ENCODE measurements at regions not wholly inside any gene's neighbourhood (a gene's known extent, or its start where the extent isn't known, plus 50 kb on each side); places are given as distances from the start of the nearest gene placed in this dataset.

GRCh38 chr15:95370291-95370690 is 960.2 kb upstream of the NR2F2 start:
- no peaks in the 10 kb centered on the region for H3K27me3 ChIP-seq (replicated peaks; ENCODE audit: insufficient read depth, low read length)
- no peak overlapping the region for H3K4me3 ChIP-seq (ENCODE audit: low read length)
- no peaks in the 10 kb centered on the region for H3K79me2 ChIP-seq (ENCODE audit: low read length)
- H3K27ac ChIP-seq (ENCODE audit: low read length), result no peak overlapping the region
- H3K9ac ChIP-seq (ENCODE audit: low read length), result no peak overlapping the region
- DNase-seq, result no peak
- H3K4me1 ChIP-seq (ENCODE audit: low read length), result no peaks in the 10 kb centered on the region
- no peaks in the 10 kb centered on the region for H3K9me3 ChIP-seq (replicated peaks; ENCODE audit: insufficient read depth, low read length)
- no peaks in the 10 kb centered on the region for H4K20me1 ChIP-seq (ENCODE audit: insufficient read depth, low read length)
- H3K36me3 ChIP-seq (replicated peaks; ENCODE audit: insufficient read depth, low read length), result no peaks in the 10 kb centered on the region
- TF ChIP-seq, protein P1, sequence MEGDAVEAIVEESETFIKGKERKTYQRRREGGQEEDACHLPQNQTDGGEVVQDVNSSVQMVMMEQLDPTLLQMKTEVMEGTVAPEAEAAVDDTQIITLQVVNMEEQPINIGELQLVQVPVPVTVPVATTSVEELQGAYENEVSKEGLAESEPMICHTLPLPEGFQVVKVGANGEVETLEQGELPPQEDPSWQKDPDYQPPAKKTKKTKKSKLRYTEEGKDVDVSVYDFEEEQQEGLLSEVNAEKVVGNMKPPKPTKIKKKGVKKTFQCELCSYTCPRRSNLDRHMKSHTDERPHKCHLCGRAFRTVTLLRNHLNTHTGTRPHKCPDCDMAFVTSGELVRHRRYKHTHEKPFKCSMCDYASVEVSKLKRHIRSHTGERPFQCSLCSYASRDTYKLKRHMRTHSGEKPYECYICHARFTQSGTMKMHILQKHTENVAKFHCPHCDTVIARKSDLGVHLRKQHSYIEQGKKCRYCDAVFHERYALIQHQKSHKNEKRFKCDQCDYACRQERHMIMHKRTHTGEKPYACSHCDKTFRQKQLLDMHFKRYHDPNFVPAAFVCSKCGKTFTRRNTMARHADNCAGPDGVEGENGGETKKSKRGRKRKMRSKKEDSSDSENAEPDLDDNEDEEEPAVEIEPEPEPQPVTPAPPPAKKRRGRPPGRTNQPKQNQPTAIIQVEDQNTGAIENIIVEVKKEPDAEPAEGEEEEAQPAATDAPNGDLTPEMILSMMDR (IDR thresholded peaks at IDR 0.05; ENCODE audit: low read length), result no peak
- TF ChIP-seq EZH2phosphoT487 (IDR thresholded peaks at IDR 0.05; ENCODE audit: low read length) (no peak), EZH2 (optimal IDR thresholded peaks at IDR 0.05; ENCODE audit: low read depth, low read length) (no peak)
- no peak overlapping the region for H3K4me2 ChIP-seq (ENCODE audit: low read depth, low read length)
- no peaks in the 10 kb centered on the region for H3F3A ChIP-seq (ENCODE audit: insufficient read depth, low read length)
- H2AFZ ChIP-seq (ENCODE audit: low read length), result no peak overlapping the region
- H3K9me2 ChIP-seq (replicated peaks; ENCODE audit: insufficient read depth, low read length), result no peaks in the 10 kb centered on the region

- no peak overlapping the region for H3K4me2 ChIP-seq (ENCODE audit: low read depth, low read length)
- no peaks in the 10 kb centered on the region for H3K27me3 ChIP-seq (replicated peaks; ENCODE audit: insufficient read depth, low read length)
- H3K4me3 ChIP-seq (ENCODE audit: low read length), result no peak overlapping the region
- no peaks in the 10 kb centered on the region for H3F3A ChIP-seq (ENCODE audit: insufficient read depth, low read length)
- H3K79me2 ChIP-seq (ENCODE audit: low read length), result no peaks in the 10 kb centered on the region
- H3K36me3 ChIP-seq (replicated peaks; ENCODE audit: insufficient read depth, low read length), result no peaks in the 10 kb centered on the region
- no peak overlapping the region for H3K9ac ChIP-seq (ENCODE audit: low read length)
- no peak overlapping the region for H3K27ac ChIP-seq (ENCODE audit: low read length)
- no peaks in the 10 kb centered on the region for H3K9me3 ChIP-seq (replicated peaks; ENCODE audit: insufficient read depth, low read length)
- no peaks in the 10 kb centered on the region for H4K20me1 ChIP-seq (ENCODE audit: insufficient read depth, low read length)
- DNase-seq, result peak; percentile 24
- H3K4me1 ChIP-seq (ENCODE audit: low read length), result no peaks in the 10 kb centered on the region
- no peaks in the 10 kb centered on the region for H3K9me2 ChIP-seq (replicated peaks; ENCODE audit: insufficient read depth, low read length)
- H2AFZ ChIP-seq (ENCODE audit: low read length), result no peak overlapping the region
- TF ChIP-seq, protein P1 (IDR thresholded peaks at IDR 0.05; ENCODE audit: low read length), result no peak
- no peak for TF ChIP-seq EZH2phosphoT487 (IDR thresholded peaks at IDR 0.05; ENCODE audit: low read length)
- TF ChIP-seq EZH2 (optimal IDR thresholded peaks at IDR 0.05; ENCODE audit: low read depth, low read length), result no peak
Observed at GRCh38 chr15:95371664-95372063, 958.8 kb upstream of the NR2F2 start.

DNA sequence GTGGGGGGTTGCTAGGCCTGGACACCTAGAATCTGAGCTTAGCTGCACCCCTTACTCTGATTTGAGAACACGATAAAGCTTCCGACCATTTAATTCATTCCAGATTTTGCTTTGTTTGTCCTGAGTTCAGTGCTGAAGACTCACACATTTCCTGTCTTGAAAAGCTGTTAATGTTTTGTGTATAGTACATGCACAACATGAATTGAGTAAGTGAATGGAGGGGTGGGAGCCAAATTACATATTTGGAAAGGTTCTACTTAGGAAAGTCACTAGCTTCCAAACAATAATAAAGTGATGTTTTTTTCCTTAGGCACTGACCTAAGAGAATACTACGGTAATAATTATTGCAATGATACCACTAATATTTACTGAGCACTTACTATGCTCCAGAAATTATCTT is 955.2 kb upstream of the NR2F2 start:
- H4K20me1 ChIP-seq (ENCODE audit: insufficient read depth, low read length), result no peaks in the 10 kb centered on the region
- no peaks in the 10 kb centered on the region for H3K9me2 ChIP-seq (replicated peaks; ENCODE audit: insufficient read depth, low read length)
- no peaks in the 10 kb centered on the region for H3F3A ChIP-seq (ENCODE audit: insufficient read depth, low read length)
- H3K36me3 ChIP-seq (replicated peaks; ENCODE audit: insufficient read depth, low read length), result no peaks in the 10 kb centered on the region
- no peaks in the 10 kb centered on the region for H3K9me3 ChIP-seq (replicated peaks; ENCODE audit: insufficient read depth, low read length)
- H3K27ac ChIP-seq (ENCODE audit: low read length), result no peak overlapping the region
- H3K4me2 ChIP-seq (ENCODE audit: low read depth, low read length), result no peak overlapping the region
- H3K4me1 ChIP-seq (ENCODE audit: low read length), result no peaks in the 10 kb centered on the region
- no peak overlapping the region for H2AFZ ChIP-seq (ENCODE audit: low read length)
- DNase-seq, result no peak
- no peak overlapping the region for H3K4me3 ChIP-seq (ENCODE audit: low read length)
- H3K9ac ChIP-seq (ENCODE audit: low read length), result no peak overlapping the region
- TF ChIP-seq EZH2phosphoT487 (IDR thresholded peaks at IDR 0.05; ENCODE audit: low read length) (no peak), EZH2 (optimal IDR thresholded peaks at IDR 0.05; ENCODE audit: low read depth, low read length) (no peak)
- TF ChIP-seq, protein P1 (IDR thresholded peaks at IDR 0.05; ENCODE audit: low read length), result no peak
- no peaks in the 10 kb centered on the region for H3K27me3 ChIP-seq (replicated peaks; ENCODE audit: insufficient read depth, low read length)
- no peaks in the 10 kb centered on the region for H3K79me2 ChIP-seq (ENCODE audit: low read length)

Data from MM.1S (cell line).